ENCODE measurements at regions not wholly inside any gene's neighbourhood (a gene's known extent, or its start where the extent isn't known, plus 50 kb on each side); places are given as distances from the start of the nearest gene placed in this dataset.

- TF ChIP-seq POLR2A (IDR thresholded peaks at IDR 0.05), result no peak
- TF ChIP-seq CTCF (IDR thresholded peaks at IDR 0.05), result no peak
These were observed 66.0 kb downstream of the KLF4 start for GRCh38 chr9:107423540-107423939.
